Kidney epithelial cell (primary cell): ENCODE measurements at regions not wholly inside any gene's neighbourhood (a gene's known extent, or its start where the extent isn't known, plus 50 kb on each side); places are given as distances from the start of the nearest gene placed in this dataset.

ENCODE experiments used
- DNase-seq: peaks from one replicate; pipeline ENCODE4 v3.0.0-alpha.2; 2010; ENCODE audit warnings: low read depth
- H3K27me3 ChIP-seq: 2 replicates; pipeline ENCODE4 v1.6.0; 2011; ENCODE audit warnings: low read length; ENCODE audit not compliant: control insufficient read depth, insufficient read depth
- H3K36me3 ChIP-seq: 2 replicates; pipeline ENCODE4 v1.5.1; 2011; ENCODE audit warnings: low read length; ENCODE audit not compliant: control insufficient read depth, insufficient read depth
- H3K4me3 ChIP-seq: 2 replicates; pipeline ENCODE4 v1.5.1; 2011; ENCODE audit warnings: low read depth, mild to moderate bottlenecking, control low read depth, low read length
- CTCF ChIP-seq: IDR thresholded peaks from 2 replicates; pipeline ENCODE4 v1.5.1; 2011; ENCODE audit warnings: mild to moderate bottlenecking, moderate library complexity, low read length, control low read depth, inconsistent platforms; ENCODE audit not compliant: insufficient read depth, poor library complexity, severe bottlenecking

- H3K27me3 ChIP-seq = no peaks in the 10 kb centered on the region
- no peak for TF ChIP-seq CTCF
- no peak overlapping the region for H3K4me3 ChIP-seq
- DNase-seq = no peak
- no peaks in the 10 kb centered on the region for H3K36me3 ChIP-seq
Measured at GRCh38 chrX:84873176-84873575, 130.5 kb upstream of the APOOL start.

GRCh38 chrX:84876876-84877275, 126.8 kb upstream of the APOOL start:
- no peak for TF ChIP-seq CTCF
- H3K36me3 ChIP-seq = no peaks in the 10 kb centered on the region
- DNase-seq = no peak
- no peak overlapping the region for H3K4me3 ChIP-seq
- no peaks in the 10 kb centered on the region for H3K27me3 ChIP-seq

GRCh38 chrX:84893897-84894296, 109.8 kb upstream of the APOOL start:
- Histone ChIP-seq H3K36me3 (no peaks in the 10 kb centered on the region), H3K27me3 (no peaks in the 10 kb centered on the region), H3K4me3 (no peak overlapping the region)
- no peak for DNase-seq
- TF ChIP-seq CTCF = no peak

- H3K27me3 ChIP-seq = no peaks in the 10 kb centered on the region
- no peak for DNase-seq
- no peaks in the 10 kb centered on the region for H3K36me3 ChIP-seq
- peak; percentile 8 for TF ChIP-seq CTCF
- no peak overlapping the region for H3K4me3 ChIP-seq
Measured at GRCh38 chrX:84907324-84907968, 96.2 kb upstream of the APOOL start.

- Histone ChIP-seq H3K27me3 (no peaks in the 10 kb centered on the region), H3K4me3 (no peak overlapping the region), H3K36me3 (no peaks in the 10 kb centered on the region)
- no peak for DNase-seq
- no peak for TF ChIP-seq CTCF
Measured at GRCh38 chrX:84909151-84909550, 94.5 kb upstream of the APOOL start.

- Histone ChIP-seq H3K27me3 (no peaks in the 10 kb centered on the region), H3K4me3 (no peak overlapping the region), H3K36me3 (no peaks in the 10 kb centered on the region)
- no peak for TF ChIP-seq CTCF
- no peak for DNase-seq
Measured at GRCh38 chrX:84924624-84925023, 79.1 kb upstream of the APOOL start.
